ENCODE measurements at regions not wholly inside any gene's neighbourhood (a gene's known extent, or its start where the extent isn't known, plus 50 kb on each side); places are given as distances from the start of the nearest gene placed in this dataset.

DNA sequence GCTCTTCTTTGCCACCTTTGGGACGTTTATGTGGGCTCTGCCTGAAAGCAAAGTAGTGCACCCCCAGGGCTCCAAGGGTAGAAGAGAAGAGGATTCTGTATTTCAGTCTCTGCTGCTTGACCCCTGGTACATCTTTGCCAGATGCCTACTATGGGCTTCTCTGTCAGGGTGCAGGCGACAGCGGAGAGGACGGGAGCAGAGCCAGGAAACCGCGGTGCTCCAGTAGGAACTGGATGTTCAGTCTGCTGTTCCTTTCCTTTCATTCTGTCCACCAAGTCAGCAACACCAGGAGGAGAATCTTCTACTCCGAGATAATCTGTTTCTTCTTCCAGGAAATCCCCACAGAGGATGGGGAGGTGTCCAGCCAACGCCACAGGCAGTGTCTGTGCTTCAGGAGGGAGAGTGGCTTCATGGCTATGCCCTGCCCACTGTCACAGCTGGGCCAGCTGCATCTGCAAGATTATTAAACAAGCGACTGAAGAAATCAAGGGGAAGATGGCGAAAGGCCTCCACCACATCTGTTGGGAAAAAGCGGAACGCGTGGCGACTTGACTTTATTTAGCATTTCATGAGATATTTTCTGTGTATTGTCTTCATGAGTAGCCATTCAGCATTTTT, 398.3 kb downstream of the IRX1 start:
- no peak overlapping the region for H3K27ac ChIP-seq
- TF ChIP-seq, protein P1, sequence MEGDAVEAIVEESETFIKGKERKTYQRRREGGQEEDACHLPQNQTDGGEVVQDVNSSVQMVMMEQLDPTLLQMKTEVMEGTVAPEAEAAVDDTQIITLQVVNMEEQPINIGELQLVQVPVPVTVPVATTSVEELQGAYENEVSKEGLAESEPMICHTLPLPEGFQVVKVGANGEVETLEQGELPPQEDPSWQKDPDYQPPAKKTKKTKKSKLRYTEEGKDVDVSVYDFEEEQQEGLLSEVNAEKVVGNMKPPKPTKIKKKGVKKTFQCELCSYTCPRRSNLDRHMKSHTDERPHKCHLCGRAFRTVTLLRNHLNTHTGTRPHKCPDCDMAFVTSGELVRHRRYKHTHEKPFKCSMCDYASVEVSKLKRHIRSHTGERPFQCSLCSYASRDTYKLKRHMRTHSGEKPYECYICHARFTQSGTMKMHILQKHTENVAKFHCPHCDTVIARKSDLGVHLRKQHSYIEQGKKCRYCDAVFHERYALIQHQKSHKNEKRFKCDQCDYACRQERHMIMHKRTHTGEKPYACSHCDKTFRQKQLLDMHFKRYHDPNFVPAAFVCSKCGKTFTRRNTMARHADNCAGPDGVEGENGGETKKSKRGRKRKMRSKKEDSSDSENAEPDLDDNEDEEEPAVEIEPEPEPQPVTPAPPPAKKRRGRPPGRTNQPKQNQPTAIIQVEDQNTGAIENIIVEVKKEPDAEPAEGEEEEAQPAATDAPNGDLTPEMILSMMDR (IDR thresholded peaks at IDR 0.05), result no peak
- TF ChIP-seq POLR2A (IDR thresholded peaks at IDR 0.05), result no peak
- TF ChIP-seq POLR2AphosphoS5 (IDR thresholded peaks at IDR 0.05; ENCODE audit: insufficient read depth in 1 of 2, low read depth in 1 of 2), result no peak
- intact Hi-C loops (cut with DNase I), result no loop called here
- H3K9me3 ChIP-seq, result peaks cover 3% of the 10 kb centered on the region
- H3K36me3 ChIP-seq, result no peaks in the 10 kb centered on the region
- DNase-seq (ENCODE audit: extremely low spot score in 2 of 2), result no peak
- no peak overlapping the region for H3K4me3 ChIP-seq
- H3K27me3 ChIP-seq, result no peaks in the 10 kb centered on the region
- H3K4me1 ChIP-seq, result no peaks in the 10 kb centered on the region

DNA sequence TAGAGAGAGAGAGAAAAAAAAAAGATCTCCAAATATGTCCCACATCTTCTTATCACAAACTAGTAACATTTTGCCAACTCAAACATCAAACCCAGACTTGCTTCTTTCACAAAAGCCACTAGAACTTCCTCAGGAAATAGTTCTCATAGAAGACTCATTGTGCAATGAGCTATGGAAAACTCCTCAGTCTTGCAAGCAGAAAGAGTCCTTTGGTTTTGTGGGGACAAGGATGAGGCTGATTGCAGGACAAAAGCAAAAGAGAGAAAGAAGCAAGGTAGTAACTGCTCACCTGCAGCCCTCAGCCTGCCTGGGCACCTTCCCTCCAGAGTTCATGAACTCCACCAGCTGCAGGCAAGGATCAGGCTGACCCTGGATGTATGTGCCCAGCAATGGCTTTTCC, 399.0 kb downstream of the IRX1 start:
- Histone ChIP-seq H3K4me3 (no peak overlapping the region), H3K27me3 (no peaks in the 10 kb centered on the region), H3K36me3 (no peaks in the 10 kb centered on the region), H3K27ac (no peak overlapping the region), H3K9me3 (peaks cover 3% of the 10 kb centered on the region), H3K4me1 (no peaks in the 10 kb centered on the region)
- DNase-seq (ENCODE audit: extremely low spot score in 2 of 2), result no peak
- no peak for TF ChIP-seq POLR2AphosphoS5 (IDR thresholded peaks at IDR 0.05; ENCODE audit: insufficient read depth in 1 of 2, low read depth in 1 of 2)
- TF ChIP-seq POLR2A (IDR thresholded peaks at IDR 0.05), result no peak
- TF ChIP-seq, protein P1 (IDR thresholded peaks at IDR 0.05), result no peak
- intact Hi-C loops (cut with DNase I), result no loop called here

DNA sequence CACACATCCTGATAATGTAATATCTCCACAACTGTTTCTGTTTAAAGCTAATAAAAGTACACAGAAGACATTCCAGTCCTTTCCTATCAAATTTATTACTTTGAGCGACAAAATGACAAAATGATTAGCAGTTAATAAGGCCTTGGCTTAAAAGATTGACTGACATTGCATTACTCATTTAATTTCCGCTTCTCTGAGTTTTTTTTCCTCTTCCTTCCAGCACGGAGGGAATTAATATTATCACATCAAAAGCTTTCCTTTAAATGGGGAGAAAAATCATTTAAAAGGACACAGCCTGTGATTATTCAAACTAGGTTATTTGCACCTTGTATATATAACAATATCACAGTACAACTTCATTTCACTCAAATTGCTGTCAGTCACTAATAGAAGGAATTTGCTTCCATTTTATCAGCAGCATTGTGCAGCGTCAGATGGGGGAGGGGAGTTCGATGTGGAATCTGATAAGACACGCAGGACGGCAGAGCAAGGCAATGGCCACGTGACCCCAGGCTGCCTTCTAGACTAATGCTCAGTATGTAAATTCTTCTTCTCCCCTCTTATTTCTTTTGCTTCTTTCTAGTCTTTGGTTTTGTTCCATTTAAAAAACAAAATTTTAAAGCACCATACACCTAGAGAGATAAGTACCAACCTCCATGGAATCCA, 400.5 kb downstream of the IRX1 start:
- intact Hi-C loops (cut with DNase I), result no loop called here
- DNase-seq (ENCODE audit: extremely low spot score in 2 of 2), result no peak
- TF ChIP-seq POLR2AphosphoS5 (IDR thresholded peaks at IDR 0.05; ENCODE audit: insufficient read depth in 1 of 2, low read depth in 1 of 2) (no peak), POLR2A (IDR thresholded peaks at IDR 0.05) (no peak)
- TF ChIP-seq, protein P1 (IDR thresholded peaks at IDR 0.05), result no peak
- Histone ChIP-seq H3K36me3 (no peaks in the 10 kb centered on the region), H3K9me3 (peaks cover 3% of the 10 kb centered on the region), H3K27me3 (no peaks in the 10 kb centered on the region), H3K4me3 (no peak overlapping the region), H3K27ac (no peak overlapping the region), H3K4me1 (no peaks in the 10 kb centered on the region)

DNA sequence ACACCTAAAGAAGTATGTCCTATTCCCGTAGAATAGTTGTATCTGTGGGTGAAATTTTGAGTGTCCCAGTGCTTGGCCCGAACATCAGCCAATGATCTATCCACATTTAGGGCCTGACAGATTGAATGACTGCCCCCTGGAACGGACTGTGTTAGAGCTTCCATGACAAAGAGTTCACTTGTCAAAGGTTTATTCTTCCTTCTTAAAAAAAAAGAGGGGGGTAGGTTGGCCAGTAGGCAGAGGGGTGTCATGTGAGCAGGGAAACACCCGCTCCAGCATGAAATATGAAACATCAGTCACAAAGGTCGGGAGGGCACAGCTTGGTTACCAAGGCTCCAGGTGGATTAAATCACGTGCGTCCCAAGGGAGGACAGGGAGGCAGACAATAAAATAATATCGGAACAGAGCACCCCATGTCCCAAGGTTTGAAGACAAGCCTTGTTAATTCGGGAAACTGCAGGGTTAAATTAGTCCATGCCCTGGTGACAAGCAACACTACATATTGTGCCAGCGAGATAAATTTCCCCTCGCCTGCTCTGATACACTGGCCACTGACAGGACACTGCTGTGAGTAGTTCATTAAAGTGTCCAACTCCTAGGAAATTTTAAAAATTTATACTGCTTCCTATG, 401.2 kb downstream of the IRX1 start:
- H3K36me3 ChIP-seq, result no peaks in the 10 kb centered on the region
- H3K4me1 ChIP-seq, result no peaks in the 10 kb centered on the region
- TF ChIP-seq POLR2AphosphoS5 (IDR thresholded peaks at IDR 0.05; ENCODE audit: insufficient read depth in 1 of 2, low read depth in 1 of 2) (no peak), POLR2A (IDR thresholded peaks at IDR 0.05) (no peak)
- TF ChIP-seq, protein P1 (IDR thresholded peaks at IDR 0.05), result no peak
- no peak for DNase-seq (ENCODE audit: extremely low spot score in 2 of 2)
- peaks cover 3% of the 10 kb centered on the region for H3K9me3 ChIP-seq
- no peaks in the 10 kb centered on the region for H3K27me3 ChIP-seq
- no peak overlapping the region for H3K4me3 ChIP-seq
- intact Hi-C loops (cut with DNase I), result no loop called here
- H3K27ac ChIP-seq, result no peak overlapping the region

DNA sequence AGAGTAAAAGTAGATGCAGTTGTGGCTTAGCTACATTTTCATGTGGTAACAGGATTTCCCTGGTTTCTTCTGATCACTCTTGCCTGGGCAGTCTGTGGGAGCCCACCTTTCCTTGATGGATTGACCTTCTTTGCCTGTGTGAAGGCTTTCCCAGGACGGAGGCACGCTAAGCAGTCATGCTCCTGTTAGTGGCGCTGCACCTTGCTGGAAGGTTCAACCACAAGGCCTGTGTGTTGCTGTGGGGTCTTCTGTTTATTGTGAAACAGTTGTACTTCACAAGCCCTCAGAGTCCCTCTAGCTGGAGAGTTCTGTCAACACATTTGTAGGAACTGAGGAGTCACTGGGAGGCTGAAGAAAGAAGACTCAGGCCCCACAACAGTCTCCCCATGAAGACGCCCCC, 402.0 kb downstream of the IRX1 start:
- Histone ChIP-seq H3K36me3 (no peaks in the 10 kb centered on the region), H3K27ac (no peak overlapping the region), H3K4me3 (no peak overlapping the region), H3K27me3 (no peaks in the 10 kb centered on the region), H3K9me3 (no peaks in the 10 kb centered on the region), H3K4me1 (no peaks in the 10 kb centered on the region)
- DNase-seq (ENCODE audit: extremely low spot score in 2 of 2), result no peak
- TF ChIP-seq, protein P1 (IDR thresholded peaks at IDR 0.05), result no peak
- TF ChIP-seq POLR2A (IDR thresholded peaks at IDR 0.05), result no peak
- TF ChIP-seq POLR2AphosphoS5 (IDR thresholded peaks at IDR 0.05; ENCODE audit: insufficient read depth in 1 of 2, low read depth in 1 of 2), result no peak
- intact Hi-C loops (cut with DNase I), result no loop called here
